MV-4-11 (cell line): ENCODE measurements at regions not wholly inside any gene's neighbourhood (a gene's known extent, or its start where the extent isn't known, plus 50 kb on each side); places are given as distances from the start of the nearest gene placed in this dataset.

ENCODE experiments used
- DNase-seq: peaks from one replicate; lab custom pipeline; 2025; lab: John Stamatoyannopoulos, UW

DNA sequence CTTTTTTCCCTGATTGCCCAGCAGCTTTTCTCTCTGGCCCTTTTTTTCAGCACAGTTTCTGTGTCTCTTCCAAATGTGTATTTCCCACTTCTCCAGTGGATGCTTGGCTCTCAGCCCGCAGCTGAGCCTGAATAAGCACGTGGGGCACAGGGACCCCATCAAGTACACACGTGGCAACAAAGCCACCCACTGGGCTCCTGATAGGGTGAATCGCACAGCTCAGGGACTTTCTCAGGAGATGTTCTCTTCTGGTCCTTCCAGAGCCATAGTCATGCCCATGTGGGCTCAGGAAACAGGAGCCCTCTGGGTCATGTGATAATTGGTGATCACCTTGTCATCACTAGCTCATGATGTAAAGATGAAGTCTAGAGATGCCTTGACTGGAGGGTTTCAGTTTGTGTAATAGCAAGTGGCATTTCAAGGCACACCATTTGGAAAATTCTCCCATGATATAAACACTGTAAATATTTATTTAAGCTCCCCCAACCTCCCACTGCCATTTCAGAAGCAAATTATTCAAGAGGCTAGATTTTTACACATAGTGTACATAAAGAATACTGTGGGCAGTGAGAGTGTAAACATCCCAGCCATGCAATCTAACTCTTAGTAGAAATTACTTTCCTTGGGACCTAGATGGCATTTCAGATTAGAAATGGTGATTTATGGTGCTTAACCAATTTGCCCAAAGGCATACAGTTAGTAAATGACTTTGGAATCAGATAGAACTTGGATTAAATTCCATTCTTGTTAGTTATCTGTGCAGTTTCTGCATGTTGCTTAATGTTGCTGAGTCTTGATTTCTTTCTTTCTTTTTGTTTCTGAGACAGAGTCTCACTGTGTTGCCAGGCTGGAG is 597.5 kb downstream of the SLC4A3 start:
- no peak for DNase-seq

DNA sequence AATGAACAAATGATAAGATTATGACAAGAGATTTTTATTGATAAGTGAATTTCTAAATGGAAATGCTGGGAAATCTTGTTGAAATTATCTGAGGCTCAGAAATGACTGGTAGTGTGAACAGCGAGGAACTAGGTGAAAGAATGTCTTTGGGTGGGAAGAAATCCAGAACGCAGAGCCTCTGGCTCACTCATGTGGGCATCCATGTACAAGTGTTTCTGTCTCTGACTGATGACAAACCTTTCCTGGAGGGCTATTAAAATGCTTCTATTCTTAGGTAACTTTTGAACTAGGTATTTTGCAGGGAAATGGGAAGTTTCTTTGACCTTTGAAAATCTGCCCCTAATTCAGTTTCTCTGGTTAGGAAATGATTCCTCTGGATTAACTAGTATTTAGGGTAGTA is 598.6 kb downstream of the SLC4A3 start:
- DNase-seq = no peak

DNA sequence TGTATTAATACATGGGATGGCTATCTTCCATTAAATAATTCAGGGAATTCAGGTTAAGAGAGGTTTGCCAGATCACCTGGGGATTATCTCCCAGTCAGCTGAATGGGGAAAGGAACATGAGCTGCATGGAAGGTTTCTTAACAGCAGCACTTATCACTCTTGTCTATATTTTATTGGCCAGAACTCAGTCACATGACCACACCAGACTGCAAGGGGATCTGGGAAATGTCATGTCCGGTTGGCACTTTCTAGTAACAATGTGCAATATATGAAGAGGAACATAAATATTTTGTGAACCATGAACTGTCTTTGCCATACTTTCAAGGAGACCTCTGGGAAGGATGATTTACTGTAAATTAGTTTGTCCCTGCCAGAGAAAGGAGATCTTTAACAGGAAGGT is 599.1 kb downstream of the SLC4A3 start:
- no peak for DNase-seq

DNA sequence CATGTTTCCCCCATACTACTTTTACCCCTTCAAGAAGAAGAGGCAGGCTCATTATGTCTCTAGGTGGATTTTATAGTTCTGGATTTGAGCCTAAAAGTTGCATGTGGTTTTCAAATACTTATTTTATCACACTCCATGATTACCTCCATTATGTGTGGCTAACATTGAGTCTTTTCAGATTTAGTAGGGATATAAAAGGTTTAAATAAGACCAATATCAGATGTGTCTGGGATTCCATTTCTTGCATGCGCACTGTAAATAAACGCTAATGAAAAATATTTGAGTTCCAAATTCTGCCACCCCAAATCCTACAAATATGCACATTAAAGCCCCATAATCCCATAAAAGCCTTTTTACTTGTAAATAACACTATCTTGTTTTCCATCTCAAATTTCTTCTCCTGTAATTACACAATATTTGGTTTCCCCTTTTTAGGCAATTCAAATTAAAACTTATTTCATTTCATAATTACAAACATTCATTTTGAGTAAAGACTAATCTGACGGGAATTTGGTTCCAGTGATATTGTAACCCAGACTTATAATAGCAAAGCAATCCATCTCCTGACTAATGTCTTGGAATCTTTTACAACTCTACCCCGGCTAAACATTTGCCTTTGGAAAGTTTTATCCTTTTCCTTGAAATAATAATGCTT is 600.0 kb downstream of the SLC4A3 start:
- DNase-seq = no peak

DNA sequence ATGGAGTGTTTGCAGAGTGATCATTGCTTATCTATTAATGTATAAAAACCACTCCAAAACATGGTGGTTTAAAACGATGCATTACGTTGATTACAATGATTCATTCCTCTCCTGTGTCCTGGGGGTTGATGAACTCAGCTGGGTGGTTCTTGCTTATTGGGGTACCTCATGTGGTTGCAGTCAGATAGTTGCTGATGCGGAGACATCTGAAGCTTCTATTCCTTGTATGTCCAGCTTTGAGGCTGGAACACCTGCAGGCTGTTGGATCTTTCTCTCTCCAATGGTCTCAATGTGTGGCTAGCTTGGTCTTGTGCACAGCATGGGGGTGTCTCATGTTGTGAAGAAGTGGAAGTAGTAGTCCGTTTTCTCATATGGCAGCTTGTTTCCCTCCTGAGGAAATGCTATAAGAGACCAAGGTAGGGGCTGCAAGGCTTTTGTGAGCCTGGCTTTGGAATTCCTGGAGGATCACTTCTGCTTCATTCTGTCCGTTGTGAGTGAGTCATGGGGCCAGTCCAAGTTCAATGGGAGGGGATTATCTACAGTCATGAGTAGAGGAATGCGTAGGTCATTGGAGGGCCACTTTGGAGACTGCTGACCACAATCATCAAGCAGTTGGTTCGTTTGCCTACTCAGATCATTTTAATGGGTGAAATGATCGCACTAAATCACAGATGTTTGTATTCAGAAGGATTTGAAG is 601.0 kb downstream of the SLC4A3 start:
- DNase-seq = peak; percentile 72

DNA sequence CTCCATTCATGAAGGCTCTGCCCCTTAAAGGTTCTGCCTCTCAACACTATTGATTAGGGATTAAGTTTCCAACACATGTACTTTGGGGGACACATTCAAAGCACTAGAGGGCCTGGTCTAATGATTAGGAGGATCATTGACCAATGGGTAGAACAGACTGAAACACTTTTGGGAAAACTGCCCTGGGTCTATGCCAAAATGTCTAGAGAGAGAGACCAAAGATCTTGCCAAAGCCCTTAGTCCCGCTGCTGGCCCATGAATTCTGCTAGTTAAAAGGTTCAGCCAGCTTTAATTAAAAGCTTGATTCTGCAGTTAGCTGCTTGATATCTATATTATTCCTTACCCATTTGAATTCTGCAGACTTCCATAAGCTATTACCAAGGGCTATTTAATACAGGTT is 613.2 kb downstream of the SLC4A3 start:
- no peak for DNase-seq

DNA sequence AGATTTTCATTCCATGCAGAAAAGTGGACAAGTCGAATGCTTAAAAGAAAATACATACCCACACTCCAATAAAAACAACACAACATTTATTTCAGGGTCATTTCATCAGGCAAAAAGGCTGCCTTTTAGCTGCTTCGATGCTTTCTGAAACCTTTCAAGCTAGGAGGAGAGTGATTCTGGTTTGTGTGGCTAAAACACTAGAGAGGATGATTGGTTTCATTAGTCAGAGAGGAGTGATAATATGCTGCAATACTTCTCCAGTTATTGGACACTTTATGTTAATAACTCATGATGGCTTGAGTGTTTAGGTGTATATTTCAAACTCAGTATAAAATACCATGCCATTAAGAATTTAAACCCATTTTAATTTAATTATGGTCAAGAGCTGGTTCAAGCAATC is 614.0 kb downstream of the SLC4A3 start:
- DNase-seq = no peak

DNA sequence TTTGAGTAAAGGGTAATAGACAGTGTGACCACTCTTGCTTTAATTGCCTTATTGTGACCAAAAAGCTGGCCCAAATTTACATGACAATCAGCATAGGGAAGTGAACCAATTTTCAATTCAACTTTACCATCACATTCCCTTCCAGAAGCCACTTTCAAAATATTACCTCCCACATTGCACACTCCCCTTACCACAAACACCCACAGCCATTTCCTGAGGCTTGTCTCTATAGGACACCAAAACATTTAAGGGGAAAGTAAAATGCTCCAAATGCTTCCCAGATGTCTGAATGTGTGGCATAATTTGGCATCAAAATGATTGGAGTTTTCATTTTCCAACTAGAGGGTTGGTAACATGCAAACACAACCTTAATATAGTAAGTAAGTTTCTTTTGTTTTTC is 616.1 kb downstream of the SLC4A3 start:
- DNase-seq = peak; percentile 69

DNA sequence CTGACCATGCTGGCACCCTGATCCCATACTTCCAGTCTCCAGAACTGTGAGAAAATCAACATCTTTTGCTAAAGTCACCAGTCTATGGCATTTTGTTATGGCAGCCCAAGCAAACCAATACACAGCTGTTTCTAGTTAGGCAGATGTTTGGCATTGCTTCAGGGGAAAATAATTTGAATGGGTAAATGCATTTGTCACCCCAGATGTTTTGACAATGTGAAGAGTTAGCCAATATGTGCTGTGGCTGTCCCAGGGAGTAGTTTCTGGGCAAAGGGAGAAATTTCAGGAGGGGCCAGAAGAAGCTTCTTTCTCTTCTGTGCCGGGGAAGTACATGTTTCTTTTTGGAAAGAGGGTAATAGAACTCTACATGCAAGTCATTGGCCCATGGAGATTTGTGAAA is 619.0 kb downstream of the SLC4A3 start:
- DNase-seq = no peak

DNA sequence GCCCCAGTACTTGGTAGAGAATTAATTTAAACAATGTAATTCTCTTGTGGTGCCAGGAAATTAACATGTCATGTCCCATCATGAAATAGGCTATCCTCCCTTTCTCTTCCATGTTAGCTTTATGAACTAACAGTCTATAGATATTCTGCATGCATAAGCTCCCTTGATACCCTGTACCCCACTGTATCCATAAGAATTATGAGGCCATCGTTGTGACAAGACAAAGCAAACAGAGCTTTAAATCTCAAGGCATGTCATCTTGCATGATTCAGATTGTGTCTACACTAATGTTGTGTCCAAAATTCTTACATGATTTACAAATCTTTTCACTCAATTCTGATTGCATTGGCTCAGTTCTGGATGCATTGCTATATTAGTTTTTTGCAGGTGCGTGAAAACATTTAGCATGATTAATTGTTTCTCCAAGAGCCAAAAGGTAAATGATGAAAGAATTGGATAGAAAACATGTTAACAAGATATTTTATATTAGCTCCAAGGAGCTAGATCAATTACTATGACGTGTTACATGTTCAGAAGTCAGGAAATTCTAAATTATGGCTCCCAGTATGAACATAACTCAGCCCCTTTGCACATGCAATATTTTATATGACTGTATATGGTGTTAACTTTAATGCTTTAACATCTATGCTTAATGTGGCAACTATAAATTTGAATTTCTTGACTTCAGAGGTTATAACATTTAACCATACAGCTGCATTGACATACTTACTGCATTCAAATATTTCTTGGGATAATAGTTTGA is 620.3 kb downstream of the SLC4A3 start:
- no peak for DNase-seq

DNA sequence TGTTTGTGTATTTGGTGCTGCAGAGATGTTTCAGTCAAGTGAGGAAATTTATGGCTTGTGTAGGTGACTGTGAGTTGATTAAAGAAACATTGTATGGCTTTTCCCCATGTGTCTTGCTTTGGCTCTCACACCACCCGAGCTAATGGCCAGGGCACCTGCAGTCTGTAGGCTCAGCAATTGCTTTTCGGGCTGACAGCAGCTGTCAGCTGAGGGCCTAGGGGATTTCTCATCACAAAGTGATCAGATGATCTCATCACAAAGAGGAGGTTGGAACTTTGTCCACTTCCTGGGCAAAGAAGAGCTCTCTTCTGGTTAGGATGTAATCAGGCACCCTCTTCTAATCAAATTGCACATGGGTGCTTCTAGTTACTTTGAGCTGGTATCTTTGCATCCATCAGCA is 632.2 kb downstream of the SLC4A3 start:
- no peak for DNase-seq

DNA sequence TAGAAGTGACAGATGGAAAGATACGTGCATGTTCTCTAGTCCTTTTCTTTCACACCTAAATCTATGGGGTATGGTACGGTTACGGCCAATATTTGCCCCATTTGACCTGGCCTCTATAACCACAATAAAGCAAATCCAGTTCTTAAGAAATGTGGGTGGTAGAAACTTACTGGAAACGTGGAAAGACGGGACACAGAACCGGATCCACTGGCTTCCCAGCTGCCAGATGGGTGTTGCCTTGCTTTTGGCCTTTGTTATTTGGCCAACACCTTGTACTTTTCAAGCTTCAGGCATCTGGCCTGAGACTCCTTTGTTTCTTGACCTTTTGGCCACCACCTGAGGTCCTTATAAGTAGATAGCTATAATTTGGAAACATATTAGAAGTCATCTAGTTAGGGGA is 635.9 kb downstream of the SLC4A3 start:
- DNase-seq = no peak

DNA sequence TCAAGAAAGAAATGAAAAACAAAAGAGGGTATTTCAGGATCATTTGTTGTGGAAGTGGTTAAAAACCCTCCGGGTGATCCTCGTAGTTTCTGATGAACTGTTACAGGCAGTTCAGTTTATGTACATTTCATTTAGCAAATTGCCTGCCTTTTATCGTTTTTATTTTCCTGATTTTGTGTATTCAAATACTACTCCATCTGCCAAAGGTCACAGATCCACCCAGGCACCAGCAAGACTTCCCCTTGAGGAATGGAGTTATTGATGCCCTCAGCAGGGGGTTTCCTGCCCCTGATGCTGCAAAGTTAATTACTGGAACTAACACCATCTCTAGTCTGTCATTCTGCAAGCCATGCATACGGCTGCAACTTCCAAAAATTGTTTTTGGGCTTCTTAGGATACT is 641.9 kb downstream of the SLC4A3 start:
- no peak for DNase-seq

DNA sequence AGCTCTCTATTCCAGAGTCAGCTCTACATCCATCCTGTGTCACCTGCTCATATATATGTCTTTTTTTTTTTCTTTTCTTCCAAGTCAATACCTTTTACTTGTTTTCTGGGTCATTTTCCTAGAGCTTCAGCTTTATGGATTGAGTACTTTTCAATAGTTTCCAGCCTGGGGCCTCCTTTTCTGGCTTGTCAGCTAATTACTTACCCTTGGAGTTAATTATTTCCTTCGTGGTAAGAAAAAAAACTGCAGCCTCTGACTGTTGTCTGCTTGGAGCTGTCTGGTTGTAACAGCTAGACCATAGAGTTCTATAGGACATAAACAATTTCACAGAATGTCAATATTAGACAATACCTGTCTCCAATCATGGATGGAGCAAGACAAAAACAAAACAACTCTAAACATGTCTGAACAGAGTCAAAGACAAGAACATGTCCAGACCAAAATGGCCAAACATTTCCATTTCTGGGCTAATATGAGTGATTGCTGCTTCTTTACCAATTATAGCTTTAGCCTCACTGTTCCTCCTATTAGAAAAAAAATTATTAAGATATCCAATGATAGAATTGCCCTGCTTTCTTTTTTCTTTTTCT is 643.1 kb downstream of the SLC4A3 start:
- no peak for DNase-seq

DNA sequence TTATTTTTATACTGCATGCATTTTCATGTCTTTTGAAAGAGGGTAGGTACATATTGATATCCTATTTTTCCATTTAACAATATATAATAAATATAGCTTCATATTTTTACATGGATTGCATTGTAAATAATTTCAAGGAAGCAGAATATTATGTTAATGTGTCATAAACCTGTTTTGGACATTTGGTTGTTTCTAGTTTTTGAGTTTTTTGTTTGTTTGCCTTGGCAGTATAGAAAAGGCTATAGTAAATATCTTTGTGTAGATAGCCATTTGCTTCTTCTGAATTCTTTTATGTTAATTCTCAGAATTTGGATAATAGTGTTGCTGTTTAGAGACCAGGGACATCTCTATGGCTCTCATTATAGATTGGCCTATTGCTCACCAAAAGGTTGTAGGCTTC is 645.2 kb downstream of the SLC4A3 start:
- DNase-seq = no peak

DNA sequence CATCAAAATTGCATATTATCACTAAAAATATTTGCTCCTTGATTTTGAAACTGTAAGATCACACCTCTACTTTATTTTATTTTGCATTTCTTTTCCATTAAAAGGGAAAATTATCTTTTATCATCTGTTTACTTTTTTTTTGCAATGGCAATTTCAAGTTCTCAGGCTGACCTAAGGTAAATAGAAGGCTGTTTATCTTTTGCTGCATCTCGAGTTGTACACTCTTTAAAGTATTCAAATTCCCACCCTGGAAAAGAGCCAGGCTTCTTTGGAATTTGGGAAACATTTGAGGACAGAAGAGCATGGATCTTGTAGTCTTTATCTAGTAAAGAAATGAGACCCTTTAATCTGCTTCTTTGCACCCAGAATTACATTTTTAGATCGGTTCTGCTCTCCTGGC is 645.7 kb downstream of the SLC4A3 start:
- no peak for DNase-seq

DNA sequence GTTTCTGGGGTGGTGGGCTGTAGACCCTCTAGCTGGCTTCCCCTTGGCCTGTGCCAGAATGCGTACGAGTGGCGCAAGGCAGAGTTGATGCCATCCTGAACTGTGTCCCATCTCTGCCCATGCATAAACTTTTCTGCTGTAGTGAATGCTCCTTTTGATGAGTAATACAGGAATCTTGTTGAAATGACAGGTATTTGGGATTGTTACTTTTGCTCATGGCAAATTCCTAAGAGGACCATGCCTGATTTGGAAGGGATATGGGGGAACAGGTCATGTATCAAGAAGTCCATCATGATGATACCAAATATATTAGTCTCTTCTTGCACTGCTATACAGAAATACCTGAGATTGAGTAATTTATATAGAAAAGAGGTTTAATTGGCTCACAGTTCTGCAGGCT is 648.0 kb downstream of the SLC4A3 start:
- DNase-seq = no peak

DNA sequence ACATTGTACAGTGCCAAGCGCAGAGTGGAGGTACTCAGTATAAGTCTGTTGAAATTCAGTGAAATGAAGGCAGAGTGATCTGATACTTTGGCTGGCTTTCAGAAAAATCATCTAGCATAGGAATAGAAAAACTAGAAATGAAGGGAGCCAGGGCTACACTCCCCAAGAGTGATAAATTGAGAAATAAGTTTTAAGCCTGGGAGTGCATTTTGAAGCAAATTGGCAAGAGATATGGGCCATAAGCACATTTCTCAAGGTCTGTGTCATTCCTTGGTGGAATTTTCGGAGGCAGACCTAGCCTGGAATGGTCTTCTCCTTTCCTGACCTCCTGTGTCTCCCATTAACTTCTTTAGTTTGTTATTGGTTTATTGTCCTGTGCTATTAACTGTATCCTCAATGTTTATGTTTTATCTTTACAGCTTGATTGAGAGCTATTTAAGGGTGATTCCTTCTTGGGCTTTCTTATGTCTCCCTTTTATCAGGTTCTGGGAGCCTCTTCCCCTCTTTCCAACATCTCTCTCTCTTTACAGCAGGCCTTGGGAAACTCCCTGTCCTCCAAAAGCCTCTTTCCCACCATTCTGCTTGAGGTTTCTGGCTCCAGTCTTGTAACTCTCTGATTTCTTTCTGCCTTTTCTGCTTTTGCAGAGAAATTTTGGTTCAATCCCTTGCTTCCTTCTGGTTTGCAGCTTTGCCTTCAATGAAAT is 649.5 kb downstream of the SLC4A3 start:
- DNase-seq = no peak

DNA sequence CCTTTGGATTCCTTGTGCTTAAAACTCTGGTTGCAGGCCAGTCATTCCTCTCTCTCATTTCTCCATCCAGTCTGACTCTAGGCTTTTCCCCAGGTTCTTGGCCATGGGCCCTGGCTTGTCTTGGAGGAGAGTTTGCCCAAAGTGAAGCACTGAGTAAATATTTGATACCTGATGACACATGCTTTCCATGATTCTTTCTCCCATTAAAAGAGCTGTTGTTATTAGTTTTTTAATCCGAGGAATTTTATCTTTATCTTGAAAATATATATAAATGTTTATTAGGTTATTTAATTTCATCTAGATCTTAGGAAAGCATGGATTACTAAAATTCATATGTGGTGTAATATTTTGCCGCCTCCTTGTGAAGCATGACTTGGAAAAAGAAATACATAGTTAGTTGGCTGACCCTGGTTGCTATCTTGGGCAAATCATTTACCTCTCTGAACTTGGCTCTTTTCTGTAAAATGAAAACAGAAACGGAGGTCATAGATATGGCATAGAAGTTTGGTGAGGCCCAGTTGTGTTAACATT is 650.1 kb downstream of the SLC4A3 start:
- DNase-seq = no peak

DNA sequence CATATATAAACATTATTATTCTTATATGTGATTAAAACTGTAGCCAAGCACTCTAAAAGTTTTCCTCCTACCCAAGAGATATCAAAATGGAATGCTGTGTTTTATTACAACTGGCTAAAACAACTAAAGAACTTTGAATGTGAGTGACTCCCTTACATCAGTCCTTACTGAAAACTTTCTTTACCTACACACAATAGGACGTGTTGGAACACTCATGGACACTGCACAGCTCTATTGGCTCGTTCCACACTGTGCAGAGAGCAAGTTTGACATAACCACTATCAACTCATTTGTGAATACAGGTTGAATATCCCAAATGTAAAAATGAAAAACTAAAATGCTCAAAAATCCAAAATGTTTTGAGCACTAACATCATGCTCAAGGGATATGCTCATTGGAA is 650.6 kb downstream of the SLC4A3 start:
- DNase-seq = no peak

DNA sequence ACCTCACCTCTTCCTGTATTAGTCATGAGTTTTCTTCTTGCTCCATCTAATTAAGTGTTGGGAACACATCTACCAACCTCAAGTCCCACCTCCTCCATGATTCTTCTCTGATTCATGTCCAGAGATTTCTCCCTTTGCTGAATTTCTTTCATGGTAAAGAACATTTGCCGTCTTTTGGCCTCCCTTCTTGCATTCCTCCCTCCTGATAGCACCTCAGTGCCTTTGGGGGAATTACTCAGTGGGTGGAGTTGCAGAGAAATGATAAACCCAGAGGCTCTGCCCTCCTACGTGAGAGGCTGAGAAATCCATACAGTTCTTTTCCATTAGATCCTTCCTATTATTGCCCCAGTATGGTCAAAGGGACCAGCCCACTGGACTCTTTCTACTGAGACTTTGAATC is 651.9 kb downstream of the SLC4A3 start:
- DNase-seq = no peak
